IMR-90 (cell line): ENCODE measurements at regions not wholly inside any gene's neighbourhood (a gene's known extent, or its start where the extent isn't known, plus 50 kb on each side); places are given as distances from the start of the nearest gene placed in this dataset.

ENCODE experiments used
- BHLHE40 ChIP-seq: fragments of 150-350 bp; IDR thresholded peaks from 2 replicates; pipeline ENCODE4 v1.6.1; 2016; ENCODE audit warnings: mild to moderate bottlenecking, low read depth, low read length
- CEBPB ChIP-seq: IDR thresholded peaks from 2 replicates; pipeline ENCODE4 v1.6.1; 2012; ENCODE audit warnings: low read depth, low read length, improper control_type of control experiment
- CTCF ChIP-seq: conservative IDR thresholded peaks from 2 replicates; pipeline ENCODE4 v1.5.1; 2012; ENCODE audit warnings: mild to moderate bottlenecking, low read depth, low read length, improper control_type of control experiment
- ELK1 ChIP-seq: fragments of 150-350 bp; IDR thresholded peaks from 2 replicates; pipeline ENCODE4 v1.6.1; 2016; ENCODE audit warnings: low read depth, mild to moderate bottlenecking, low read length, moderate library complexity, borderline replicate concordance
- MAFK ChIP-seq: IDR thresholded peaks from 2 replicates; pipeline ENCODE4 v1.6.1; 2012; ENCODE audit warnings: low read depth, low read length, improper control_type of control experiment
- NFE2L2 ChIP-seq: fragments of 150-350 bp; IDR thresholded peaks from 2 replicates; pipeline ENCODE4 v1.6.1; 2016; ENCODE audit warnings: low read depth, mild to moderate bottlenecking, low read length
- POLR2A ChIP-seq: IDR thresholded peaks from 2 replicates; pipeline ENCODE4 v1.6.1; 2012; ENCODE audit warnings: mild to moderate bottlenecking, low read depth, low read length
- RAD21 ChIP-seq: IDR thresholded peaks from 2 replicates; pipeline ENCODE4 v1.6.1; 2012; ENCODE audit warnings: low read length, improper control_type of control experiment
- RCOR1 ChIP-seq: IDR thresholded peaks from 2 replicates; pipeline ENCODE4 v1.6.1; 2012; ENCODE audit warnings: mild to moderate bottlenecking, low read length, improper control_type of control experiment; ENCODE audit not compliant: insufficient replicate concordance
- SMC3 ChIP-seq: fragments of 150-350 bp; IDR thresholded peaks from 2 replicates; pipeline ENCODE4 v1.6.1; 2016; ENCODE audit warnings: low read depth, mild to moderate bottlenecking, antibody characterized with exemption, low read length, moderate library complexity
- USF2 ChIP-seq: fragments of 150-350 bp; IDR thresholded peaks from 2 replicates; pipeline ENCODE4 v1.6.1; 2017; ENCODE audit warnings: mild to moderate bottlenecking, antibody characterized with exemption, low read length, low read depth

- no peak for TF ChIP-seq CTCF
- no peak for TF ChIP-seq RAD21
- TF ChIP-seq POLR2A, result no peak
- no peak for TF ChIP-seq CEBPB
- no peak for TF ChIP-seq RCOR1
- no peak for TF ChIP-seq SMC3
- no peak for TF ChIP-seq MAFK
- no peak for TF ChIP-seq ELK1
- no peak for TF ChIP-seq BHLHE40
- no peak for TF ChIP-seq USF2
- no peak for TF ChIP-seq NFE2L2
These were observed 109.2 kb upstream of the ZNF746 start for GRCh38 chr7:149606826-149607225.
